Natural killer cell (primary cell): ENCODE measurements at regions not wholly inside any gene's neighbourhood (a gene's known extent, or its start where the extent isn't known, plus 50 kb on each side); places are given as distances from the start of the nearest gene placed in this dataset.

Experiments
- ATAC-seq, 3 donors: fragments of 150-1000 bp in 2 of 3; fragments of 200-7000 bp in 1 of 3; cut with Tn5 transposase; 1 replicate in 1 of 3; 2 replicates in 2 of 3; pipeline ENCODE4 v1.10.0; 2021; ENCODE audit warnings: mild to moderate bottlenecking in 2 of 3, moderate library complexity in 2 of 3
- DNase-seq, 2 donors: peaks; one replicate each; pipeline versions ENCODE4 v3.0.0 to v3.0.0-alpha.2; 2013 to 2021; ENCODE audit warnings: mixed read lengths in 1 of 2
- H3K27ac ChIP-seq: one replicate; pipeline ENCODE4 v1.5.1; 2013; ENCODE audit warnings: mild to moderate bottlenecking, low read length
- H3K27me3 ChIP-seq: one replicate; pipeline ENCODE4 v1.6.1; 2013; ENCODE audit warnings: low read length; ENCODE audit not compliant: control insufficient read depth, insufficient read depth
- H3K36me3 ChIP-seq: one replicate; pipeline ENCODE4 v1.6.1; 2013; ENCODE audit warnings: low read length; ENCODE audit not compliant: control insufficient read depth, insufficient read depth
- H3K4me1 ChIP-seq: one replicate; pipeline ENCODE4 v1.6.1; 2013; ENCODE audit warnings: low read length; ENCODE audit not compliant: control insufficient read depth, insufficient read depth
- H3K4me3 ChIP-seq: one replicate; pipeline ENCODE4 v1.5.1; 2013; ENCODE audit warnings: low read length
- H3K9me3 ChIP-seq: one replicate; pipeline ENCODE4 v1.6.1; 2013; ENCODE audit warnings: low read length; ENCODE audit not compliant: control insufficient read depth, insufficient read depth
- H3K27ac Mint-ChIP-seq, 2 donors: one replicate each; pipeline ENCODE4 v1.8.0; 2022; ENCODE audit warnings: mild to moderate bottlenecking in 2 of 2, mixed read lengths in 2 of 2, moderate library complexity in 1 of 2
- H3K27me3 Mint-ChIP-seq, 2 donors: one replicate each; pipeline ENCODE4 v1.8.0; 2022; ENCODE audit warnings: low read depth in 2 of 2, mixed read lengths in 2 of 2
- H3K36me3 Mint-ChIP-seq: one replicate; pipeline ENCODE4 v1.8.0; 2022; ENCODE audit warnings: mixed read lengths
- H3K4me1 Mint-ChIP-seq, 2 donors: one replicate each; pipeline ENCODE4 v1.8.0; 2022; ENCODE audit warnings: mixed read lengths in 2 of 2
- H3K4me3 Mint-ChIP-seq: one replicate; pipeline ENCODE4 v1.8.0; 2022; ENCODE audit warnings: mild to moderate bottlenecking, moderate library complexity, mixed read lengths
- H3K9me3 Mint-ChIP-seq, 2 donors: one replicate each; pipeline ENCODE4 v1.8.0; 2022; ENCODE audit warnings: mixed read lengths in 2 of 2
- CTCF ChIP-seq: fragments of 200-600 bp; IDR thresholded peaks from one replicate; pipeline ENCODE4 v1.8.0; 2022; ENCODE audit warnings: antibody characterized with exemption
- WGBS: methylation state at CpG from one replicate; pipeline ENCODE4 v1.1.7; 2013; ENCODE audit warnings: missing lambda C conversion rate; ENCODE audit not compliant: insufficient coverage; 5-methylcytosine and 5-hydroxymethylcytosine counted together
- intact Hi-C: fragments of 100-400 bp; cut with micrococcal nuclease; formaldehyde crosslinking; loops from one replicate; pipeline ENCODE4 v1.14.2; 2022

DNA sequence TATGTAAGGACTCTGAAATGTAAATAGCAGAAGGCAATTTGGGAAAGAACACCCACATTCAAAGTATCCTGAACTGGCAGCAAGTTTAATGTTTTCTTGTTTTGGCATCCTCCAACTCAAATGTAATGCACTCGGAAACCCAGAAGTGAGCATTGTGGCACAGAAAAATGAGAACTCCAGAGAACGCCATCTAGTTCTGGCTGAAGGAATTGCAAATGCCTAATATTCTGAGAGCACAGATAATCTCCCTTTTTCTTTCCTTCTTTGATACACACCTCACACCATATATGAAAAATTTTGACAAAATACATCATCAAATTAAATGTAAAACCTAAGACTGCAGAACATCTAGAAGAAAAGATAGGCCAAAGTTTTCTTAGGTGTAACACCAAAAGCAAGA is 52.1 kb downstream of the PWWP3B start:
- Mint-ChIP-seq H3K27me3 (peaks cover 0 to 8% of the 10 kb centered on the region in 2 donors), H3K4me3 (no peak overlapping the region), H3K36me3 (no peaks in the 10 kb centered on the region), H3K9me3 (peaks cover 2 to 4% of the 10 kb centered on the region in 2 donors), H3K4me1 (no peaks in the 10 kb centered on the region), H3K27ac (no peak overlapping the region)
- Histone ChIP-seq H3K9me3 (no peaks in the 10 kb centered on the region), H3K27me3 (no peaks in the 10 kb centered on the region), H3K36me3 (no peaks in the 10 kb centered on the region), H3K4me1 (no peaks in the 10 kb centered on the region), H3K27ac (no peak overlapping the region), H3K4me3 (no peak overlapping the region)
- WGBS, result 18% methylated on average over 2 of the region's 2 CpGs
- TF ChIP-seq CTCF, result no peak
- no peak for DNase-seq
- no peak for ATAC-seq
- intact Hi-C loops, result no loop called here

GRCh38 chrX:106243376-106243775 is 75.3 kb downstream of the PWWP3B start:
- H3K27me3 ChIP-seq, result no peaks in the 10 kb centered on the region
- DNase-seq (no peak), ATAC-seq (no peak)
- Mint-ChIP-seq H3K27ac (no peak overlapping the region), H3K4me1 (no peaks in the 10 kb centered on the region), H3K27me3 (peaks cover 0 to 12% of the 10 kb centered on the region in 2 donors), H3K4me3 (no peak overlapping the region), H3K9me3 (peaks cover 3 to 5% of the 10 kb centered on the region in 2 donors), H3K36me3 (no peaks in the 10 kb centered on the region)
- H3K9me3 ChIP-seq, result no peaks in the 10 kb centered on the region
- H3K4me1 ChIP-seq, result no peaks in the 10 kb centered on the region
- H3K27ac ChIP-seq, result no peak overlapping the region
- H3K36me3 ChIP-seq, result no peaks in the 10 kb centered on the region
- no peak overlapping the region for H3K4me3 ChIP-seq
- no peak for TF ChIP-seq CTCF
- intact Hi-C loops, result no loop called here

DNA sequence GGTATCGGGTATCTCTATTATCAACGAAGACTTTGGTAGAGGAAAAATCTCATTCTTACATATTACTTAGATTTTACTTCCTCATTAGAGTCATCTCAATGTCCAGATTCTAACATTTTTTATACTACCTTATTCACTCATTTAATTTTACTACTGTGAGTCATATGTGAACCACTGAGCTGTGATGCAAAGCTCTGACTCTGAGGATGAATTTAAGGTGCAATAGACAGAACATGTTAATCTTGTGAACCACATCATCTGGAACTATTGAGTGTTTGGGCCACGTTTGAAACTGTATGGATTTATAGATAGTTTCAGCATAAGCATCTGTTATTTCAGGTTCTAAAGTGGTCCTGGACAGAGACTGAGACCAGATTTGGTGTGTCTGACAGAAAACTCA is 78.4 kb downstream of the PWWP3B start:
- no peak overlapping the region for H3K4me3 ChIP-seq
- intact Hi-C loops, result no loop called here
- no peaks in the 10 kb centered on the region for H3K36me3 ChIP-seq
- no peak overlapping the region for H3K27ac ChIP-seq
- ATAC-seq (no peak), DNase-seq (no peak)
- Mint-ChIP-seq H3K36me3 (no peaks in the 10 kb centered on the region), H3K27me3 (peaks cover 0 to 8% of the 10 kb centered on the region in 2 donors), H3K4me3 (no peak overlapping the region), H3K9me3 (peaks cover 2 to 5% of the 10 kb centered on the region in 2 donors), H3K27ac (no peak overlapping the region), H3K4me1 (no peaks in the 10 kb centered on the region)
- H3K9me3 ChIP-seq, result no peaks in the 10 kb centered on the region
- no peak for TF ChIP-seq CTCF
- H3K27me3 ChIP-seq, result no peaks in the 10 kb centered on the region
- H3K4me1 ChIP-seq, result no peaks in the 10 kb centered on the region
- WGBS, result 14% methylated on average over 1 of the region's 3 CpGs

- Histone ChIP-seq H3K4me3 (no peak overlapping the region), H3K27me3 (no peaks in the 10 kb centered on the region), H3K4me1 (no peaks in the 10 kb centered on the region), H3K9me3 (no peaks in the 10 kb centered on the region), H3K27ac (no peak overlapping the region), H3K36me3 (no peaks in the 10 kb centered on the region)
- no peak for TF ChIP-seq CTCF
- no peak for DNase-seq
- no peak overlapping the region for H3K27ac Mint-ChIP-seq
- peaks cover 0 to 8% of the 10 kb centered on the region in 2 donors for H3K27me3 Mint-ChIP-seq
- no peak for ATAC-seq
- no peak overlapping the region for H3K4me3 Mint-ChIP-seq
- no peaks in the 10 kb centered on the region for H3K36me3 Mint-ChIP-seq
- H3K9me3 Mint-ChIP-seq, result peaks cover 2 to 5% of the 10 kb centered on the region in 2 donors
- intact Hi-C loops, result no loop called here
- H3K4me1 Mint-ChIP-seq, result no peaks in the 10 kb centered on the region
These were observed 79.1 kb downstream of the PWWP3B start for GRCh38 chrX:106247162-106247561.
